HepG2 (cell line): ENCODE measurements at regions not wholly inside any gene's neighbourhood (a gene's known extent, or its start where the extent isn't known, plus 50 kb on each side); places are given as distances from the start of the nearest gene placed in this dataset.

Experiments
- ATAC-seq: fragments of 200-7000 bp; cut with Tn5 transposase; 3 replicates; pipeline ENCODE4 v1.9.1; 2020; ENCODE audit warnings: mild to moderate bottlenecking, moderate library complexity
- BruUV-seq: library from RNA; stranded (reverse); fragments of 400-500 nt; replicated peaks from 2 replicates; lab custom pipeline; 2021; lab: Mats Ljungman, UMichigan
- CTCF ChIA-PET: fragments of 300-600 bp; formaldehyde crosslinking; extraction: SDS; loops from one replicate; lab custom pipeline; 2021; ENCODE audit warnings: low total read pairs, inconsistent platforms, low intra/inter-chr PET ratio; lab: Yijun Ruan, JAX
- POLR2A ChIA-PET: fragments of 350-600 bp; sonication (Branson Sonifier 250); formaldehyde crosslinking; loops from one replicate; lab custom pipeline; 2020; ENCODE audit warnings: antibody characterized with exemption, inconsistent platforms; lab: Yijun Ruan, JAX
- DNase-seq: peaks from one replicate; pipeline ENCODE4 v3.0.0-alpha.2; 2015; ENCODE audit warnings: low spot score
- FAIRE-seq: peaks from 3 replicates; lab custom pipeline; 2011; peaks lifted over from hg19 to GRCh38; lab: Jason Lieb, UNC
- H2AFZ ChIP-seq: one replicate; pipeline ENCODE4 v1.6.1; 2011; ENCODE audit warnings: low read length, inconsistent platforms
- H3K27ac ChIP-seq: fragments of 300-600 bp; 3 replicates; pipeline ENCODE4 v1.8.0; 2011; ENCODE audit warnings: mixed run types, mild to moderate bottlenecking, mixed read lengths, low read length, inconsistent platforms; ENCODE audit not compliant: insufficient read depth; ENCODE audit errors: extremely low read length
- H3K27me3 ChIP-seq, 2 experiments: fragments of 200-600 bp in 1 of 2; 2 replicates in 1 of 2; 3 replicates in 1 of 2; pipeline versions ENCODE4 v1.6.0 to v1.8.0; 2011; ENCODE audit warnings: low read length in 2 of 2, mild to moderate bottlenecking in 2 of 2, moderate library complexity in 2 of 2, inconsistent platforms in 1 of 2; ENCODE audit not compliant: insufficient read depth in 2 of 2, control insufficient read depth in 1 of 2
- H3K36me3 ChIP-seq, 2 experiments: fragments of 200-600 bp in 1 of 2; replicated peaks in 1 of 2; 2 replicates in 1 of 2; 3 replicates in 1 of 2; pipeline versions ENCODE4 v1.5.1 to v1.8.0; 2011; ENCODE audit warnings: low read length in 2 of 2, inconsistent platforms in 1 of 2; ENCODE audit not compliant: insufficient read depth in 2 of 2, control insufficient read depth in 1 of 2
- H3K4me1 ChIP-seq: 2 replicates; pipeline ENCODE4 v1.5.1; 2012; ENCODE audit warnings: low read length, inconsistent platforms; ENCODE audit not compliant: insufficient read depth
- H3K4me2 ChIP-seq: 2 replicates; pipeline ENCODE4 v1.6.0; 2011; ENCODE audit warnings: low read depth, low read length, inconsistent platforms
- H3K4me3 ChIP-seq, 3 experiments: fragments of 200-600 bp in 1 of 3; sonication (generic), shearing (Covaris generic) in 1 of 3; replicated peaks in 1 of 3; 2 replicates each; pipeline ENCODE4 v1.5.1; 2011 to 2016; ENCODE audit warnings: low read length in 3 of 3, inconsistent platforms in 2 of 3, low read depth in 2 of 3, mild to moderate bottlenecking in 2 of 3, control low read depth in 1 of 3, mixed read lengths in 1 of 3; ENCODE audit not compliant: insufficient read depth in 1 of 3
- H3K79me2 ChIP-seq: one replicate; pipeline ENCODE4 v1.6.1; 2011; ENCODE audit warnings: low read length, inconsistent platforms; ENCODE audit not compliant: insufficient read depth
- H3K9ac ChIP-seq: 2 replicates; pipeline ENCODE4 v1.6.0; 2011; ENCODE audit warnings: mild to moderate bottlenecking, low read depth, low read length, inconsistent platforms; ENCODE audit not compliant: insufficient read depth
- H3K9me3 ChIP-seq: 2 replicates; pipeline ENCODE4 v1.5.1; 2012; ENCODE audit warnings: mild to moderate bottlenecking, low read length
- H4K20me1 ChIP-seq: 2 replicates; pipeline ENCODE4 v1.6.0; 2011; ENCODE audit warnings: inconsistent platforms, mild to moderate bottlenecking, low read length, moderate library complexity; ENCODE audit not compliant: insufficient read depth
- FOXA3 ChIP-seq: IDR thresholded peaks from 2 replicates; pipeline ENCODE4 v1.6.1; 2016; ENCODE audit warnings: missing genetic modification reagents, missing compliant biosample characterization
- IKZF1 ChIP-seq: fragments of 450-650 bp; IDR thresholded peaks from 2 replicates; pipeline ENCODE4 v1.7.1; 2016
- MAFG ChIP-seq: sonication (generic); formaldehyde crosslinking; IDR thresholded peaks from 2 replicates; pipeline ENCODE4 v1.5.1; 2020; ENCODE audit warnings: mild to moderate bottlenecking, missing genetic modification reagents
- NRL ChIP-seq: sonication (generic); formaldehyde crosslinking; IDR thresholded peaks from 2 replicates; pipeline ENCODE4 v1.5.0; 2020; ENCODE audit warnings: missing genetic modification reagents, mild to moderate bottlenecking, moderate library complexity, borderline replicate concordance
- SETDB1 ChIP-seq: sonication (generic); formaldehyde crosslinking; IDR thresholded peaks from 2 replicates; pipeline ENCODE4 v1.5.1; 2020; ENCODE audit warnings: missing genetic modification reagents, mild to moderate bottlenecking, borderline replicate concordance
- SOX13 ChIP-seq, 3 experiments: fragments of 450-650 bp in 1 of 3; sonication (generic) in 1 of 3; formaldehyde crosslinking in 1 of 3; IDR thresholded peaks in 2 of 3; conservative IDR thresholded peaks in 1 of 3; 2 replicates each; pipeline versions ENCODE4 v1.5.0 to v1.6.1; 2016 to 2020; ENCODE audit warnings: antibody characterized with exemption in 1 of 3, mild to moderate bottlenecking in 1 of 3, missing compliant biosample characterization in 1 of 3, missing genetic modification reagents in 1 of 3, moderate library complexity in 1 of 3
- TBX2 ChIP-seq: sonication (generic); formaldehyde crosslinking; IDR thresholded peaks from 2 replicates; pipeline ENCODE4 v1.5.0; 2020; ENCODE audit warnings: missing genetic modification reagents, mild to moderate bottlenecking, borderline replicate concordance
- THAP11 ChIP-seq: IDR thresholded peaks from 2 replicates; pipeline ENCODE4 v1.6.1; 2016; ENCODE audit warnings: missing biosample characterization, missing genetic modification reagents
- THYN1 ChIP-seq: sonication (generic); formaldehyde crosslinking; IDR thresholded peaks from 2 replicates; pipeline ENCODE4 v1.8.1; 2023; ENCODE audit warnings: low read depth, mild to moderate bottlenecking, moderate library complexity, missing genetic modification reagents, borderline replicate concordance
- YY1 ChIP-seq: IDR thresholded peaks from 2 replicates; pipeline ENCODE4 v1.6.1; 2011; ENCODE audit warnings: low read length, low read depth, moderate library complexity, mild to moderate bottlenecking; ENCODE audit not compliant: insufficient read depth, insufficient replicate concordance
- ZBTB7B ChIP-seq: sonication (generic); formaldehyde crosslinking; IDR thresholded peaks from 2 replicates; pipeline ENCODE4 v1.4.0; 2020; ENCODE audit warnings: missing genetic modification reagents
- ZFYVE20 ChIP-seq: sonication (generic); formaldehyde crosslinking; IDR thresholded peaks from 2 replicates; pipeline ENCODE4 v1.8.0; 2023; ENCODE audit warnings: low read depth, mild to moderate bottlenecking, moderate library complexity, missing genetic modification reagents, borderline replicate concordance
- ZNF180 ChIP-seq: sonication (generic); formaldehyde crosslinking; IDR thresholded peaks from 2 replicates; pipeline ENCODE4 v1.4.0; 2020; ENCODE audit warnings: low read depth, missing genetic modification reagents, borderline replicate concordance
- ZNF607 ChIP-seq: sonication (generic); formaldehyde crosslinking; IDR thresholded peaks from 2 replicates; pipeline ENCODE4 v1.5.1; 2020; ENCODE audit warnings: missing genetic modification reagents, mild to moderate bottlenecking, borderline replicate concordance
- WGBS: methylation state at CpG from one replicate; pipeline ENCODE4 v1.1.6; 2017; ENCODE audit warnings: low lambda C conversion rate; 5-methylcytosine and 5-hydroxymethylcytosine counted together
- in situ Hi-C: cut with HindIII; loops from 2 replicates; pipeline ENCODE4 v1.10.0; 2017; ENCODE audit warnings: low pct_unique_long_range_greater_than_20kb; ENCODE audit not compliant: extremely low pct_ligation_motif_present
- intact Hi-C: fragments of 100-400 bp; cut with micrococcal nuclease; formaldehyde crosslinking; loops from one replicate; pipeline ENCODE4 v1.10.0; 2022; ENCODE audit not compliant: unreplicated experiment

- H3K79me2 ChIP-seq: no peaks in the 10 kb centered on the region
- TF ChIP-seq ZNF607 (CRISPR knock-in tag): no peak
- TF ChIP-seq ZBTB7B (CRISPR knock-in tag): no peak
- TF ChIP-seq ZNF180: no peak
- TF ChIP-seq YY1: no peak
- TF ChIP-seq TBX2: no peak
- no peak for TF ChIP-seq NRL (CRISPR knock-in tag)
- TF ChIP-seq IKZF1: no peak
- TF ChIP-seq MAFG (CRISPR knock-in tag): no peak
- TF ChIP-seq THYN1 (CRISPR knock-in tag): no peak
- TF ChIP-seq ZFYVE20 (CRISPR knock-in tag): no peak
- no peak for TF ChIP-seq THAP11 (CRISPR knock-in tag)
- no peak for TF ChIP-seq SOX13 (IDR thresholded peaks at IDR 0.05)
- no peak for TF ChIP-seq SOX13 (CRISPR knock-in tag; conservative IDR thresholded peaks at IDR 0.05 in 1 of 2, IDR thresholded peaks at IDR 0.05 in 1 of 2)
- TF ChIP-seq FOXA3 (CRISPR knock-in tag): no peak
- no peak for TF ChIP-seq SETDB1 (CRISPR knock-in tag)
- DNase-seq (no peak), ATAC-seq (no peak), FAIRE-seq (no peak)
- no peak overlapping the region for H3K27ac ChIP-seq
- H3K4me2 ChIP-seq: no peak overlapping the region
- H4K20me1 ChIP-seq: no peaks in the 10 kb centered on the region
- no peak overlapping the region for H2AFZ ChIP-seq
- no peak overlapping the region for H3K9ac ChIP-seq
- no peaks in the 10 kb centered on the region for H3K4me1 ChIP-seq
- no peaks in the 10 kb centered on the region for H3K27me3 ChIP-seq
- ChIA-PET CTCF (no interaction called here), POLR2A (no interaction called here)
- no peaks in the 10 kb centered on the region for H3K36me3 ChIP-seq
- H3K4me3 ChIP-seq: no peak overlapping the region
- no peaks in the 10 kb centered on the region for H3K9me3 ChIP-seq
- no TSS peak for BruUV-seq
- in situ Hi-C loops: no loop called here
- intact Hi-C loops: no loop called here
- 3% methylated on average over 1 of the region's 1 CpG for WGBS
These were observed 463.6 kb downstream of the ETNK1 start for GRCh38 chr12:23088594-23088993.
